GM12878 (cell line): ENCODE measurements at regions not wholly inside any gene's neighbourhood (a gene's known extent, or its start where the extent isn't known, plus 50 kb on each side); places are given as distances from the start of the nearest gene placed in this dataset.

Experiments used
- CREM ChIP-seq: IDR thresholded peaks from 2 replicates; pipeline ENCODE4 v1.6.1; 2014; ENCODE audit warnings: antibody characterized with exemption, low read depth
- CTCF ChIP-seq, 3 experiments: IDR thresholded peaks in 2 of 3; conservative IDR thresholded peaks in 1 of 3; 2 replicates each; pipeline ENCODE4 v1.5.1; 2011; ENCODE audit warnings: low read depth in 3 of 3, low read length in 3 of 3, mild to moderate bottlenecking in 3 of 3, control low read depth in 2 of 3, moderate library complexity in 2 of 3, inconsistent platforms in 1 of 3, mixed read lengths in 1 of 3; ENCODE audit not compliant: control insufficient read depth in 2 of 3, insufficient read depth in 1 of 3; ENCODE audit errors: extremely low read depth in 1 of 3
- FOS ChIP-seq: IDR thresholded peaks from 3 replicates; pipeline ENCODE4 v1.6.1; 2011; ENCODE audit warnings: borderline replicate concordance; ENCODE audit not compliant: insufficient read length; ENCODE audit errors: extremely low read depth
- NBN ChIP-seq: fragments of 450-650 bp; IDR thresholded peaks from 2 replicates; pipeline ENCODE4 v1.6.1; 2016
- PAX5 ChIP-seq: IDR thresholded peaks from 2 replicates; pipeline ENCODE4 v1.6.1; 2011; ENCODE audit warnings: low read depth, low read length, borderline replicate concordance
- POLR2AphosphoS2 ChIP-seq: IDR thresholded peaks from 2 replicates; pipeline ENCODE4 v1.6.1; 2011; ENCODE audit warnings: low read depth, mild to moderate bottlenecking, low read length, improper control_type of control experiment, moderate library complexity
- RFX5 ChIP-seq: IDR thresholded peaks from 2 replicates; pipeline ENCODE4 v1.6.1; 2011; ENCODE audit warnings: low read depth, low read length, improper control_type of control experiment
- SRF ChIP-seq, 2 experiments: IDR thresholded peaks; 2 replicates each; pipeline ENCODE4 v1.6.1; 2011; ENCODE audit warnings: low read depth in 2 of 2, low read length in 2 of 2, mild to moderate bottlenecking in 1 of 2, moderate library complexity in 1 of 2

- TF ChIP-seq CTCF (IDR thresholded peaks at IDR 0.05 in 2 of 3, conservative IDR thresholded peaks at IDR 0.05 in 1 of 3; ENCODE audit: control insufficient read depth in 2 of 3, extremely low read depth in 1 of 3, insufficient read depth in 1 of 3, low read depth in 3 of 3, low read length in 3 of 3) (no peak), CREM (no peak), FOS (no peak), SRF (IDR thresholded peaks at IDR 0.05; ENCODE audit: low read depth in 2 of 2, low read length in 2 of 2) (no peak), RFX5 (no peak), NBN (no peak), PAX5 (no peak), POLR2AphosphoS2 (no peak)
These were observed 110.6 kb downstream of the PFKFB3 start for GRCh38 chr10:6313111-6313895.
